GM12892 (cell line): ENCODE measurements at regions not wholly inside any gene's neighbourhood (a gene's known extent, or its start where the extent isn't known, plus 50 kb on each side); places are given as distances from the start of the nearest gene placed in this dataset.

Source experiments
- POLR2A ChIP-seq: IDR thresholded peaks from 2 replicates; pipeline ENCODE4 v1.6.1; 2011; ENCODE audit warnings: low read depth, low read length, control low read depth
- POLR2AphosphoS5 ChIP-seq: IDR thresholded peaks from 2 replicates; pipeline ENCODE4 v1.6.1; 2011; ENCODE audit warnings: low read depth, low read length, control low read depth
- TAF1 ChIP-seq: IDR thresholded peaks from 2 replicates; pipeline ENCODE4 v1.6.1; 2011; ENCODE audit warnings: low read depth, mild to moderate bottlenecking, control low read depth, low read length, borderline replicate concordance

GRCh38 chr2:64899081-64899865, 89.9 kb upstream of the SLC1A4 start:
- TF ChIP-seq TAF1 (no peak), POLR2A (no peak), POLR2AphosphoS5 (no peak)
